ENCODE measurements at regions not wholly inside any gene's neighbourhood (a gene's known extent, or its start where the extent isn't known, plus 50 kb on each side); places are given as distances from the start of the nearest gene placed in this dataset.

GRCh38 chr17:14903854-14904253, 361.3 kb downstream of the PMP22 start:
- intact Hi-C loops (cut with micrococcal nuclease; ENCODE audit: unreplicated experiment) = no loop called here
- Mint-ChIP-seq H3K4me1 (ENCODE audit: low read depth, unreplicated experiment) (no peaks in the 10 kb centered on the region), H3K9me3 (ENCODE audit: unreplicated experiment) (no peaks in the 10 kb centered on the region)

DNA sequence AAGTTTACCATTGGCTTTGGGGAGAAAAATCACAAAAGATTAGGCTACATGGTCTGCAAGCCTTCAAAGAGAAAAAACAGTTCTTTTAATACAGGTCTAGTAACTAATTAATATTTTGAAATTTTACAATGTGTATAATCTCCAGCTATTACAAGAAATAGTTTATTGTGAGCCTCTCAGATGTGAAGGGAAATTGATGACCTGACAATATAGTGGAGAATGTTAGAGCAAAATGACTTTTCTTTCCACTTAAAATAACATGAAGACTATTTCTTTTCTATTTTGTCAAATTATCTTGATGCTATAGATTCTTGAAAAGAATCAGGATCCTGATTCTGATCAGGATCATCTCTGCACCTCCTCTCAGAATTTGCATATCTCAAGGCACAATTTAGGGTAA, 362.3 kb downstream of the PMP22 start:
- Mint-ChIP-seq H3K4me1 (ENCODE audit: low read depth, unreplicated experiment) (no peaks in the 10 kb centered on the region), H3K36me3 (ENCODE audit: insufficient read depth, unreplicated experiment) (no peaks in the 10 kb centered on the region), H3K4me3 (ENCODE audit: unreplicated experiment) (no peak overlapping the region), H3K27me3 (ENCODE audit: insufficient read depth, unreplicated experiment) (no peaks in the 10 kb centered on the region), H3K9me3 (ENCODE audit: unreplicated experiment) (peaks cover 7% of the 10 kb centered on the region), H3K27ac (ENCODE audit: unreplicated experiment) (no peak overlapping the region)
- Histone ChIP-seq H3K4me1 (no peaks in the 10 kb centered on the region), H3K9me3 (no peaks in the 10 kb centered on the region), H3K27me3 (replicated peaks; ENCODE audit: control insufficient read depth, insufficient read depth, low read length) (no peaks in the 10 kb centered on the region), H3K36me3 (ENCODE audit: control insufficient read depth, insufficient read depth, low read length) (no peaks in the 10 kb centered on the region), H3K4me3 (ENCODE audit: low read depth, low read length) (no peak overlapping the region)
- no peak for TF ChIP-seq CTCF (IDR thresholded peaks at IDR 0.05; ENCODE audit: insufficient read depth in 1 of 2, low read depth in 1 of 2, low read length in 1 of 2, severe bottlenecking in 1 of 2, unreplicated experiment in 1 of 2)
- CTCF ChIA-PET = no interaction called here
- no peak for DNase-seq
- intact Hi-C loops (cut with micrococcal nuclease; ENCODE audit: unreplicated experiment) = no loop called here
- BruUV-seq (replicated peaks) = no TSS peak
- POLR2A ChIA-PET = no interaction called here

More at GRCh38 chr17:14903854-14904253, 361.3 kb downstream of the PMP22 start:
- ChIA-PET CTCF (no interaction called here), POLR2A (no interaction called here)
- no peak overlapping the region for H3K27ac Mint-ChIP-seq (ENCODE audit: unreplicated experiment)
- Histone ChIP-seq H3K4me3 (ENCODE audit: low read depth, low read length) (no peak overlapping the region), H3K9me3 (no peaks in the 10 kb centered on the region), H3K4me1 (no peaks in the 10 kb centered on the region), H3K36me3 (ENCODE audit: control insufficient read depth, insufficient read depth, low read length) (no peaks in the 10 kb centered on the region), H3K27me3 (replicated peaks; ENCODE audit: control insufficient read depth, insufficient read depth, low read length) (no peaks in the 10 kb centered on the region)
- BruUV-seq (replicated peaks) = no TSS peak
- no peaks in the 10 kb centered on the region for H3K36me3 Mint-ChIP-seq (ENCODE audit: insufficient read depth, unreplicated experiment)
- TF ChIP-seq CTCF (IDR thresholded peaks at IDR 0.05; ENCODE audit: insufficient read depth in 1 of 2, low read depth in 1 of 2, low read length in 1 of 2, severe bottlenecking in 1 of 2, unreplicated experiment in 1 of 2) = no peak
- no peak for DNase-seq
- H3K4me3 Mint-ChIP-seq (ENCODE audit: unreplicated experiment) = no peak overlapping the region
- no peaks in the 10 kb centered on the region for H3K27me3 Mint-ChIP-seq (ENCODE audit: insufficient read depth, unreplicated experiment)

DNA sequence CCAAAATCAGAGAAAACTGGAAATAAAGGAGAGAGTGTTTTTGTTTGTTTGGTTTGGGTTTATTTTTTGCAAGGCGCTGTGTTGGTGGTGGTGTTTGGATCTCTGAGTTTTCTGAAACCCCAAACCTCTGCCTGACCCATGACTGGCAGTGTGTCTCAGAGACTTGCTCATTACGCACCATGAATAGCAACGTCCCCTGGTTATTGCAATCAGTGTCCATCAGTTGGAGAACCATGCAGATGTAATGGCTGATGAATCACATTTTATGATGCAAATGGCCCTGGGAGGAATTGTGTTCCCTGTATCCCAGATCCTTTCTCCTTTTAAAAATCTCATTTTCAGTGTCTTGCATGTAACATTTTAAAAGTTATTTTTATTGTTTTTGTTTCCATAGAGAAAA, 362.8 kb downstream of the PMP22 start:
- POLR2A ChIA-PET = interaction anchor here (0.6 kb wide), 1 partner anchor 9 kb away, joined by 3 read pairs; no protein-coding TSS in a partner anchor
- intact Hi-C loops (cut with micrococcal nuclease; ENCODE audit: unreplicated experiment) = no loop called here
- no peaks in the 10 kb centered on the region for H3K4me1 Mint-ChIP-seq (ENCODE audit: low read depth, unreplicated experiment)

More for the DNA sequence above, 362.8 kb downstream of the PMP22 start:
- H3K27me3 Mint-ChIP-seq (ENCODE audit: insufficient read depth, unreplicated experiment) = no peaks in the 10 kb centered on the region
- Histone ChIP-seq H3K4me1 (no peaks in the 10 kb centered on the region), H3K9me3 (no peaks in the 10 kb centered on the region), H3K4me3 (ENCODE audit: low read depth, low read length) (no peak overlapping the region), H3K27me3 (replicated peaks; ENCODE audit: control insufficient read depth, insufficient read depth, low read length) (no peaks in the 10 kb centered on the region), H3K36me3 (ENCODE audit: control insufficient read depth, insufficient read depth, low read length) (no peaks in the 10 kb centered on the region)
- H3K36me3 Mint-ChIP-seq (ENCODE audit: insufficient read depth, unreplicated experiment) = no peaks in the 10 kb centered on the region
- H3K4me3 Mint-ChIP-seq (ENCODE audit: unreplicated experiment) = no peak overlapping the region
- no TSS peak for BruUV-seq (replicated peaks)
- CTCF ChIA-PET = no interaction called here
- no peak for TF ChIP-seq CTCF (IDR thresholded peaks at IDR 0.05; ENCODE audit: insufficient read depth in 1 of 2, low read depth in 1 of 2, low read length in 1 of 2, severe bottlenecking in 1 of 2, unreplicated experiment in 1 of 2)
- H3K27ac Mint-ChIP-seq (ENCODE audit: unreplicated experiment) = no peak overlapping the region
- no peak for DNase-seq
- peaks cover 10% of the 10 kb centered on the region for H3K9me3 Mint-ChIP-seq (ENCODE audit: unreplicated experiment)

All from Caco-2 (cell line).